SU-DHL-6 (cell line): ENCODE measurements at regions not wholly inside any gene's neighbourhood (a gene's known extent, or its start where the extent isn't known, plus 50 kb on each side); places are given as distances from the start of the nearest gene placed in this dataset.

Experiments
- H2AFZ ChIP-seq: fragments of 200-600 bp; sonication (generic); 2 replicates; pipeline ENCODE4 v1.6.1; 2014; ENCODE audit warnings: low read depth, mild to moderate bottlenecking, moderate library complexity, mixed read lengths, antibody characterized with exemption, low read length; ENCODE audit not compliant: severe bottlenecking
- H3F3A ChIP-seq: fragments of 200-600 bp; shearing (Covaris generic); 2 replicates; pipeline ENCODE4 v1.6.0; 2016; ENCODE audit warnings: antibody characterized with exemption, mild to moderate bottlenecking; ENCODE audit not compliant: insufficient read depth
- H3K27ac ChIP-seq: fragments of 200-600 bp; sonication (generic); 2 replicates; pipeline ENCODE4 v1.5.1; 2016; ENCODE audit warnings: low read depth, mild to moderate bottlenecking, low read length, moderate library complexity, mixed read lengths
- H3K27me3 ChIP-seq: fragments of 200-600 bp; sonication (generic), shearing (Covaris generic); 2 replicates; pipeline ENCODE4 v1.6.0; 2014; ENCODE audit warnings: mild to moderate bottlenecking, low read length
- H3K36me3 ChIP-seq: fragments of 200-600 bp; sonication (generic); 2 replicates; pipeline ENCODE4 v1.6.1; 2014; ENCODE audit warnings: mild to moderate bottlenecking, low read length, mixed read lengths
- H3K4me2 ChIP-seq: fragments of 300-600, 200-600 bp; shearing (Covaris generic), sonication (generic); 2 replicates; pipeline ENCODE4 v1.6.0; 2014; ENCODE audit warnings: low read length, low read depth, mild to moderate bottlenecking; ENCODE audit not compliant: poor library complexity, severe bottlenecking
- H3K4me3 ChIP-seq: fragments of 200-600 bp; sonication (generic); 2 replicates; pipeline ENCODE4 v1.5.1; 2014; ENCODE audit warnings: antibody characterized with exemption, low read length, mild to moderate bottlenecking, mixed read lengths; ENCODE audit not compliant: insufficient read depth, poor library complexity, severe bottlenecking
- H3K79me2 ChIP-seq: fragments of 200-600 bp; sonication (generic); 2 replicates; pipeline ENCODE4 v1.6.1; 2014; ENCODE audit warnings: mild to moderate bottlenecking, low read length, moderate library complexity; ENCODE audit not compliant: insufficient read depth
- H3K9ac ChIP-seq: fragments of 200-600 bp; sonication (generic); 2 replicates; pipeline ENCODE4 v1.7.0; 2014; ENCODE audit warnings: mild to moderate bottlenecking, low read length
- H3K9me2 ChIP-seq: fragments of 200-600 bp; sonication (generic); replicated peaks from 2 replicates; pipeline ENCODE4 v1.6.1; 2014; ENCODE audit warnings: low read length; ENCODE audit not compliant: insufficient read depth
- H3K9me3 ChIP-seq: fragments of 200-600 bp; sonication (generic); 2 replicates; pipeline ENCODE4 v1.6.1; 2014; ENCODE audit warnings: low read length, mixed read lengths; ENCODE audit not compliant: insufficient read depth
- H4K20me1 ChIP-seq: fragments of 200-600 bp; sonication (generic); 2 replicates; pipeline ENCODE4 v1.6.1; 2014; ENCODE audit warnings: low read depth, mild to moderate bottlenecking, antibody characterized with exemption, low read length, moderate library complexity, mixed read lengths
- CTCF ChIP-seq: fragments of 200-600 bp; sonication (generic); IDR thresholded peaks from one replicate; pipeline ENCODE4 v1.5.1; 2017; ENCODE audit warnings: antibody characterized with exemption, mild to moderate bottlenecking, low read length, moderate library complexity; ENCODE audit not compliant: insufficient read depth, poor library complexity, severe bottlenecking
- EZH2phosphoT487 ChIP-seq: fragments of 200-600 bp; sonication (generic), shearing (Covaris generic); conservative IDR thresholded peaks from 2 replicates; pipeline ENCODE4 v1.6.1; 2018; ENCODE audit warnings: mild to moderate bottlenecking, antibody characterized with exemption, low read length, moderate library complexity, mixed read lengths

- Histone ChIP-seq H3K27ac (no peak overlapping the region), H3K9ac (no peak overlapping the region), H3K4me2 (no peak overlapping the region)
These were observed 104.2 kb upstream of the SH3BP4 start for GRCh38 chr2:234847639-234848038.

GRCh38 chr2:234847364-234847635, 104.5 kb upstream of the SH3BP4 start:
- TF ChIP-seq EZH2phosphoT487, result no peak
- TF ChIP-seq CTCF, result no peak
- no peak overlapping the region for H3K4me2 ChIP-seq

More at GRCh38 chr2:234847639-234848038, 104.2 kb upstream of the SH3BP4 start:
- Histone ChIP-seq H4K20me1 (no peaks in the 10 kb centered on the region), H2AFZ (no peak overlapping the region), H3K4me3 (no peak overlapping the region), H3K27me3 (no peaks in the 10 kb centered on the region), H3K9me2 (no peaks in the 10 kb centered on the region), H3K79me2 (no peaks in the 10 kb centered on the region), H3F3A (no peaks in the 10 kb centered on the region), H3K36me3 (no peaks in the 10 kb centered on the region), H3K9me3 (no peaks in the 10 kb centered on the region)
- TF ChIP-seq EZH2phosphoT487, result no peak
- no peak for TF ChIP-seq CTCF

GRCh38 chr2:234846599-234847363, 105.0 kb upstream of the SH3BP4 start:
- H3K9me2 ChIP-seq, result no peaks in the 10 kb centered on the region
- no peak overlapping the region for H3K4me3 ChIP-seq

More at GRCh38 chr2:234847364-234847635, 104.5 kb upstream of the SH3BP4 start:
- Histone ChIP-seq H3K36me3 (no peaks in the 10 kb centered on the region), H3K27ac (no peak overlapping the region), H4K20me1 (no peaks in the 10 kb centered on the region), H2AFZ (no peak overlapping the region), H3K9me2 (no peaks in the 10 kb centered on the region), H3F3A (no peaks in the 10 kb centered on the region), H3K9ac (no peak overlapping the region), H3K9me3 (no peaks in the 10 kb centered on the region), H3K4me3 (no peak overlapping the region), H3K79me2 (no peaks in the 10 kb centered on the region), H3K27me3 (no peaks in the 10 kb centered on the region)

More at GRCh38 chr2:234846599-234847363, 105.0 kb upstream of the SH3BP4 start:
- Histone ChIP-seq H3K4me2 (no peak overlapping the region), H4K20me1 (no peaks in the 10 kb centered on the region), H3K36me3 (no peaks in the 10 kb centered on the region), H3K27me3 (no peaks in the 10 kb centered on the region), H3F3A (no peaks in the 10 kb centered on the region), H3K9ac (no peak overlapping the region), H3K9me3 (no peaks in the 10 kb centered on the region), H3K79me2 (no peaks in the 10 kb centered on the region), H3K27ac (no peak overlapping the region), H2AFZ (no peak overlapping the region)
- TF ChIP-seq EZH2phosphoT487 (no peak), CTCF (no peak)
